Fibroblast of pulmonary artery (primary cell): ENCODE measurements at regions not wholly inside any gene's neighbourhood (a gene's known extent, or its start where the extent isn't known, plus 50 kb on each side); places are given as distances from the start of the nearest gene placed in this dataset.

Source experiments
- DNase-seq: peaks from one replicate; pipeline ENCODE4 v3.0.0-alpha.2; 2010; ENCODE audit warnings: low read depth
- H3K4me3 ChIP-seq: replicated peaks from 2 replicates; pipeline ENCODE4 v1.5.1; 2011; ENCODE audit warnings: low read depth, mild to moderate bottlenecking, control low read depth, low read length, moderate library complexity
- CTCF ChIP-seq: IDR thresholded peaks from 2 replicates; pipeline ENCODE4 v1.5.1; 2011; ENCODE audit warnings: mild to moderate bottlenecking, control low read depth, low read length, inconsistent platforms; ENCODE audit errors: missing control alignments

GRCh38 chr2:121031568-121032340, 253.2 kb downstream of the TFCP2L1 start:
- no peak for DNase-seq
- no peak overlapping the region for H3K4me3 ChIP-seq
- no peak for TF ChIP-seq CTCF

GRCh38 chr2:121033461-121033996, 251.5 kb downstream of the TFCP2L1 start:
- no peak overlapping the region for H3K4me3 ChIP-seq
- TF ChIP-seq CTCF: no peak
- no peak for DNase-seq

- TF ChIP-seq CTCF: no peak
- no peak overlapping the region for H3K4me3 ChIP-seq
- DNase-seq: no peak
Observed at GRCh38 chr2:121034551-121034950, 250.5 kb downstream of the TFCP2L1 start.

- no peak for DNase-seq
- no peak overlapping the region for H3K4me3 ChIP-seq
- TF ChIP-seq CTCF: no peak
Observed at GRCh38 chr2:121036226-121036692, 248.7 kb downstream of the TFCP2L1 start.

- DNase-seq: no peak
- TF ChIP-seq CTCF: no peak
- H3K4me3 ChIP-seq: no peak overlapping the region
Observed at GRCh38 chr2:121037480-121037879, 247.5 kb downstream of the TFCP2L1 start.

GRCh38 chr2:121038031-121038430, 247.0 kb downstream of the TFCP2L1 start:
- no peak overlapping the region for H3K4me3 ChIP-seq
- no peak for DNase-seq
- no peak for TF ChIP-seq CTCF

GRCh38 chr2:121038431-121038830, 246.6 kb downstream of the TFCP2L1 start:
- no peak for TF ChIP-seq CTCF
- no peak for DNase-seq
- no peak overlapping the region for H3K4me3 ChIP-seq
